ENCODE measurements at regions not wholly inside any gene's neighbourhood (a gene's known extent, or its start where the extent isn't known, plus 50 kb on each side); places are given as distances from the start of the nearest gene placed in this dataset.

GRCh38 chr2:160731856-160732255 lies 238.2 kb upstream of the RBMS1 start:
- H3K9me2 ChIP-seq (ENCODE audit: insufficient read depth): peaks cover 9% of the 10 kb centered on the region
- no peak overlapping the region for H3K4me3 Mint-ChIP-seq
- no peak overlapping the region for H3K27ac ChIP-seq (ENCODE audit: low read depth)
- no peak overlapping the region for H3K27ac Mint-ChIP-seq
- no peaks in the 10 kb centered on the region for H4K20me1 ChIP-seq (replicated peaks; ENCODE audit: insufficient read depth)
- no peaks in the 10 kb centered on the region; the same call in 1 of the 3 replicates for H3K36me3 Mint-ChIP-seq (ENCODE audit: low read depth)
- H3K79me2 ChIP-seq (replicated peaks; ENCODE audit: insufficient read depth): no peaks in the 10 kb centered on the region
- ATAC-seq (peak; percentile 98), DNase-seq (ENCODE audit: low spot score) (peak; percentile 57)
- H3K9me3 Mint-ChIP-seq: no peaks in the 10 kb centered on the region
- no peak overlapping the region for H2AFZ ChIP-seq
- H3F3A ChIP-seq (replicated peaks; ENCODE audit: low read depth): no peaks in the 10 kb centered on the region
- no peaks in the 10 kb centered on the region for H3K27me3 Mint-ChIP-seq (ENCODE audit: insufficient read depth, low read depth, poor library complexity)
- H3K36me3 ChIP-seq (ENCODE audit: insufficient read depth): no peaks in the 10 kb centered on the region
- H3K4me3 ChIP-seq: no peak overlapping the region
- H3K4me1 Mint-ChIP-seq: peaks cover 40% of the 10 kb centered on the region
- peak overlapping the region; percentile 10; the same call in 1 of the 2 replicates for H3K4me2 ChIP-seq
- no peaks in the 10 kb centered on the region for H3K27me3 ChIP-seq (ENCODE audit: insufficient read depth)
- H3K4me1 ChIP-seq (ENCODE audit: insufficient read depth): peaks cover 37% of the 10 kb centered on the region
- TF ChIP-seq NANOG (IDR thresholded peaks at IDR 0.05; ENCODE audit: borderline replicate concordance) (peak; percentile 71; the same call in 1 of the 2 replicates), POLR2AphosphoS5 (IDR thresholded peaks at IDR 0.05; ENCODE audit: low read depth) (no peak)

- H3K9me2 ChIP-seq (ENCODE audit: insufficient read depth): peaks cover 4% of the 10 kb centered on the region
These were observed 242.1 kb upstream of the RBMS1 start for GRCh38 chr2:160735696-160736095.

GRCh38 chr2:160736148-160737028 lies 242.8 kb upstream of the RBMS1 start:
- H3K79me2 ChIP-seq (replicated peaks; ENCODE audit: insufficient read depth): no peaks in the 10 kb centered on the region
- H3K27me3 ChIP-seq (ENCODE audit: insufficient read depth): no peaks in the 10 kb centered on the region
- ATAC-seq (no peak), DNase-seq (ENCODE audit: low spot score) (no peak)
- H4K20me1 ChIP-seq (replicated peaks; ENCODE audit: insufficient read depth): no peaks in the 10 kb centered on the region
- no peak overlapping the region for H2AFZ ChIP-seq
- H3K4me2 ChIP-seq: no peak overlapping the region
- H3K4me3 Mint-ChIP-seq: no peak overlapping the region
- no peaks in the 10 kb centered on the region for H3K27me3 Mint-ChIP-seq (ENCODE audit: insufficient read depth, low read depth, poor library complexity)
- no peaks in the 10 kb centered on the region; the same call in 1 of the 3 replicates for H3K36me3 Mint-ChIP-seq (ENCODE audit: low read depth)
- no peaks in the 10 kb centered on the region for H3K9me3 Mint-ChIP-seq
- H3K4me1 ChIP-seq (ENCODE audit: insufficient read depth): peaks cover 13% of the 10 kb centered on the region
- H3F3A ChIP-seq (replicated peaks; ENCODE audit: low read depth): no peaks in the 10 kb centered on the region
- H3K4me1 Mint-ChIP-seq: peaks cover 26% of the 10 kb centered on the region
- H3K27ac ChIP-seq (ENCODE audit: low read depth): no peak overlapping the region
- no peak overlapping the region for H3K4me3 ChIP-seq
- H3K9me2 ChIP-seq (ENCODE audit: insufficient read depth): peaks cover 4% of the 10 kb centered on the region
- no peaks in the 10 kb centered on the region for H3K36me3 ChIP-seq (ENCODE audit: insufficient read depth)
- H3K27ac Mint-ChIP-seq: no peak overlapping the region
- TF ChIP-seq ETS1 (IDR thresholded peaks at IDR 0.05) (no peak), CREB1 (CRISPR knock-in tag; IDR thresholded peaks at IDR 0.05; ENCODE audit: low read depth) (no peak), ZNF114 (CRISPR knock-in tag; IDR thresholded peaks at IDR 0.05) (no peak), JUNB (IDR thresholded peaks at IDR 0.05; ENCODE audit: unreplicated experiment) (no peak), NANOG (IDR thresholded peaks at IDR 0.05; ENCODE audit: borderline replicate concordance) (no peak), REST (IDR thresholded peaks at IDR 0.05; ENCODE audit: unreplicated experiment) (no peak), CTCF (conservative IDR thresholded peaks at IDR 0.05; ENCODE audit: low read depth in 2 of 2) (no peak), EZH2 (IDR thresholded peaks at IDR 0.05; ENCODE audit: low read depth, unreplicated experiment) (no peak)

More at GRCh38 chr2:160735696-160736095, 242.1 kb upstream of the RBMS1 start:
- H3K4me3 Mint-ChIP-seq: no peak overlapping the region
- no peaks in the 10 kb centered on the region; the same call in 1 of the 3 replicates for H3K36me3 Mint-ChIP-seq (ENCODE audit: low read depth)
- peaks cover 33% of the 10 kb centered on the region for H3K4me1 Mint-ChIP-seq
- no peaks in the 10 kb centered on the region for H3K79me2 ChIP-seq (replicated peaks; ENCODE audit: insufficient read depth)
- H3K4me3 ChIP-seq: no peak overlapping the region
- no peaks in the 10 kb centered on the region for H3K27me3 Mint-ChIP-seq (ENCODE audit: insufficient read depth, low read depth, poor library complexity)
- peaks cover 20% of the 10 kb centered on the region for H3K4me1 ChIP-seq (ENCODE audit: insufficient read depth)
- no peak overlapping the region for H3K4me2 ChIP-seq
- H3K27ac Mint-ChIP-seq: no peak overlapping the region
- no peaks in the 10 kb centered on the region for H3K27me3 ChIP-seq (ENCODE audit: insufficient read depth)
- H3F3A ChIP-seq (replicated peaks; ENCODE audit: low read depth): no peaks in the 10 kb centered on the region
- H3K36me3 ChIP-seq (ENCODE audit: insufficient read depth): no peaks in the 10 kb centered on the region
- H3K9me3 Mint-ChIP-seq: no peaks in the 10 kb centered on the region
- DNase-seq (ENCODE audit: low spot score) (no peak), ATAC-seq (no peak)
- no peaks in the 10 kb centered on the region for H4K20me1 ChIP-seq (replicated peaks; ENCODE audit: insufficient read depth)
- no peak overlapping the region for H3K27ac ChIP-seq (ENCODE audit: low read depth)
- H2AFZ ChIP-seq: no peak overlapping the region
- TF ChIP-seq STAT1 (IDR thresholded peaks at IDR 0.05; ENCODE audit: unreplicated experiment) (no peak), POLR2AphosphoS5 (IDR thresholded peaks at IDR 0.05; ENCODE audit: low read depth) (no peak), NANOG (IDR thresholded peaks at IDR 0.05; ENCODE audit: borderline replicate concordance) (no peak)
